ENCODE measurements at regions not wholly inside any gene's neighbourhood (a gene's known extent, or its start where the extent isn't known, plus 50 kb on each side); places are given as distances from the start of the nearest gene placed in this dataset.
"Not testable (repeated sequence)": the region's sequence is repeated elsewhere in the genome, so short reads cannot be mapped to it uniquely, and the experiment has no call there.

GRCh38 chr14:40347675-40348074 is 915.4 kb upstream of the FBXO33 start:
- DNase-seq (ENCODE audit: extremely low spot score, insufficient read length, low read depth) (no peak), FAIRE-seq (no peak)

DNA sequence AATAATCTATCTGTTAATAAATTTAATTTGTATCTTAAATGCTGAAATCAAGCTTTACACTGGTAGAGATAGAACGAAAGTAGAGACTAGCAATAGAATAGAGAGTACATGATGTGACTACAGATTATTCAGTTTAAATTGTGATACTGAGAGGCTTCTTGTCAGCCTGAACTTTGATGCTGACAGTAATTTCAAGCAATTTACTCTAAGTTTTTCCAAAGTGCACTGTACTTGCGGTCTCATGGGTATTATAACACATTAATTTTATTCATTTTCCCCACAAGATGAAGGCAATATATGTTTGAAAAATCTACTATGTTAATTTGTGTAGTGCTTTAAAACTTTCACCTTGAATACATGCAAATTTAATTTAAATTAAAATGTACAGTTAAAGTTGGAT is 914.0 kb upstream of the FBXO33 start:
- no peak for FAIRE-seq
- no peak for DNase-seq (ENCODE audit: extremely low spot score, insufficient read length, low read depth)

DNA sequence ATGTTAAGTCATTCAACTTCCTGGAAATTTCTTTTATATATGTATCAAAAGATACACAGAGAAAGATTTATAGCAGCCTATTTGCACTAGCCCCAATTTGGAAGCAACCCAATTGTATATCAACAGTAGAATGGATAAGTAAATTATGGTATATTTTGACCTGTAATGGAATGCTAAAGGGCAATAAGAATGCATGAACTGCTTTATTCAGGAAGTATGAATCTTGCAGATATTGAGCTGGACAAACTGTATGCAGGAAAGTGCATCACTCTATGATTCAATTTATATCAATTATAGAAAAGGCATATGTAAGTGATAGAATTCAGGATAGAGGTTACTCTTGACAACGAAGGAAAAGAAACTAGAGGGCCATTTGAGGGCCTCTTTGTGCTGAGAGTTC is 913.1 kb upstream of the FBXO33 start:
- DNase-seq (ENCODE audit: extremely low spot score, insufficient read length, low read depth) (no peak), FAIRE-seq (no peak)

- FAIRE-seq = no peak
- no peak for DNase-seq (ENCODE audit: extremely low spot score, insufficient read length, low read depth)
These were observed 908.5 kb upstream of the FBXO33 start for GRCh38 chr14:40340708-40341107.

- no peak for FAIRE-seq
- no peak for DNase-seq (ENCODE audit: extremely low spot score, insufficient read length, low read depth)
These were observed 904.6 kb upstream of the FBXO33 start for GRCh38 chr14:40336846-40337245.

DNA sequence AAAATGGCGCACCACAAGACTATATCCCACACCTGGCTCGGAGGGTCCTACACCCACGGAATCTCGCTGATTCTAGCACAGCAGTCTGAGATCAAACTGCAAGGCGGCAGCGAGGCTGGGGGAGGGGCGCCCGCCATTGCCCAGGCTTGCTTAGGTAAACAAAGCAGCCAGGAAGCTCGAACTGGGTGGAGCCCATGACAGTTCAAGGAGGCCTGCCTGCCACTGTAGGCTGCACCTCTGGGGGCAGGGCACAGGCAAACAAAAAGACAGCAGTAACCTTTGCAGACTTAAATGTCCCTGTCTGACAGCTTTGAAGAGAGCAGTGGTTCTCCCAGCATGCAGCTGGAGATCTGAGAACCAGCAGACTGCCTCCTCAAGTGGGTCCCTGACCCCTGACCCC is 894.3 kb upstream of the FBXO33 start:
- DNase-seq (ENCODE audit: extremely low spot score, insufficient read length, low read depth); FAIRE-seq: not testable (repeated sequence)

DNA sequence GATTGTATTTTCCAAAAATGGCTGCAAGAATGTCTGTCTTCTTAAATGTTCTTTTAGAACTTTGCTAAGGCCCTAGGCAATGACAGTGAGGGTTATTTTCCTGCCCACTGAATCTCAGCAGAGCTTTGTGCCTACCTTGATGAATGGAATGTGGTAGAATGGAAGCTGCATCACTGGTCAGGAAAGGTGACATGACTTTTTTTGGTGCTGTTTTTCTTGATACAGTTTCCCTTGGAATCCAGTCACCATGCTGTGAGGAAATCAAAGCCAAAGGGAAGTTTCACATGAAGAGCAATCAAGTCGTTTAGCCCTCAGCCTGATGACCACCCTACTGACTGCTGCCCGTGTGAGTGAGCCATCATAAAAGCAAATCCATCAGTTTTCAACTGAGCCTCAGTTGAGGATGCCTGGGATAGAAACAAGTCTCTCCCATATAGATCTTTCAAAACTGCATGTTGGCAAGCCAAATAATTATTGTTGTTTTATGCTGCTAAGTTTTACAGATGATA is 886.0 kb upstream of the FBXO33 start:
- no peak for DNase-seq (ENCODE audit: extremely low spot score, insufficient read length, low read depth)
- no peak for FAIRE-seq

- FAIRE-seq (no peak), DNase-seq (ENCODE audit: extremely low spot score, insufficient read length, low read depth) (no peak)
These were observed 885.5 kb upstream of the FBXO33 start for GRCh38 chr14:40317690-40318089.

DNA sequence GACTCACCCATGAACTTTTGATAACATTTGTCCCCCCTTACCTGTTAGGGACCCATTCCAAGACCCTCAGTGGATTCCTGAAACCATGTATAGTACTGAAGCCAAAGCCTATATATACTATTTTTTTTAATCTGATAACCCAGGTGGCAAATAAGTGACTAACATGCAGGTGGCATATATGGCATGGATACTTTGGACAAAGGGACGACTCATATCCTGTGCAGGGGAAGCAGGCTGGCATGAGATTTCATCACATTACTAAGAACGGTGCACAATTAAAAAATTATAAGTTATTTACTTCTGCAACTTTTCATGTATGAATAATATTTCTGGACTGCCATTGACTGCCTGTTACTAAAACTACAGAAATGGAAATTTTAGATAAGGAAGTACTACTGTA is 880.1 kb upstream of the FBXO33 start:
- FAIRE-seq = no peak
- no peak for DNase-seq (ENCODE audit: extremely low spot score, insufficient read length, low read depth)

DNA sequence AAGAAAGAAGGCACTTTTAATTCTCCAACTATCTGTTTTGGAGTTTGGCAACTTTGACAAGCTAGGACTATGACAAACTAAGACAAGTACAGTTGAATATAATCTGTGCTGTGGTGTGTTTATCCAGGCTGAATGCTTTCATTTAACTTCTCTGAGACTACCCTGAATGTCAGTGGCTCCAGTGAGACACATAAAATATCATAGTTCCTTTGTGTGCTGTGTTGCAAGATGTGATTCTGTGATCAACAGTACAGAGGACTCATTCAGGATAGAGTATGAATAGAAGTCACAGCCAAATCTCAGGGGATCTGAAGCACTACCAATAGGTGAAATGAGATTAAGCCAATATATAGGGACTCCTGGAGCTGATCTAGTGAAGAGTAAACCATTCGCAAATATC is 876.9 kb upstream of the FBXO33 start:
- no peak for FAIRE-seq

DNA sequence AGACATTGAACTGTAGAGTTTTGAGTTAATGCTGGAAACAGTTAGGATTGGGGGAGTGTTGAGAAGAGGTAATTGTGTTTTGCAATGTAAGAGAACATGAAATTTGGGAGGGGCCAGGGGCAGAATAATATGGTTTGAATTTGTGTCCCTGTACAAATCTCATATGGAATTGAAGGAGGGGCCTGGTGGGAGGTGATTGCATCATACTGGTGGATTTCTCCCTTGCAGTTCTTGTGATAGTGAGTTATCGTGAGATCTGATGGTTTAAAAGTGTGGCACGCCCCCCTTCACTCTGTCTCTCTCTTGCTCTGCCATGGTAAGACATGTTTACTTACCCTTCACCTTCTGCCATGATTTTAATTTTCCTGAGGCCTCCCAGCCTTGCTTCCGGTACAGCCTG is 876.0 kb upstream of the FBXO33 start:
- no peak for DNase-seq (ENCODE audit: extremely low spot score, insufficient read length, low read depth)
- no peak for FAIRE-seq

More for the DNA sequence above, 876.9 kb upstream of the FBXO33 start:
- DNase-seq (ENCODE audit: extremely low spot score, insufficient read length, low read depth) = no peak

DNA sequence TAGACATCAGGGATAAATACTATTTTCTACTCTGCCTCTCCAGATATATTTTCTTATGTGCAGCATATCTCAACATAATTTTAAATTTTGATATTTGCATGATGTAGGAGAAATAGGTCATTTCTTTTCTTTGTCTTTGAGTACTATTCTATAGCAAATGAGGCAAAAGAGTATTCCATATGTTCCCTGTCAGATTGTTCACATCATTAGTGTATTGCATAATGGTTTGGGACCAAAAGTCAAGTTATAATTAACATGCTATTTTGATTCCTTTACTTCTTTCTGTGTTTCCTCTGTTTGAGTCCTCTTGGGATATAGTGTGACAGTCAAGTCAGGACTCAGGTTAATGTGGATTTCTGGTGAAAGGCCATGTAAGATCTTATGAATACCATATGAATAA is 864.6 kb upstream of the FBXO33 start:
- DNase-seq (ENCODE audit: extremely low spot score, insufficient read length, low read depth) (no peak), FAIRE-seq (no peak)

GRCh38 chr14:40292664-40293063 is 860.4 kb upstream of the FBXO33 start:
- no peak for DNase-seq (ENCODE audit: extremely low spot score, insufficient read length, low read depth)
- FAIRE-seq = no peak

DNA sequence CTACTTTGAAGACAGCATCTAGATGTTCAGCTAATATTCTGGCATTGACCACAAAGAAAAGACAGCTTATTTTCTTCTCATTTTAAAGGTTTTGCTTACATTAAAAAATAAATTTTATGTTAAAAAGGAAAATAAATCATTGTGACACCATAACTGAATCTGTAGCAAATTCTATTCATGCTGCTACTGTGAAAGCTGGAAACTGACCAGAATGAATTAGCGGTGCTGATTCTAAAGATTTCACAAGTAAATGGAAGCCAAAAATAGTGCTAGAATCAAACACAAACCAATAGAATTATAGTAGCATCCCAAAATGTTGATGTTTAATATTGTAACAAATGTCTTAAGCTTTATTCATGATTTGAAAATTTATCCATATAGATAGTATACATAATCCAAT is 850.0 kb upstream of the FBXO33 start:
- no peak for DNase-seq (ENCODE audit: extremely low spot score, insufficient read length, low read depth)
- FAIRE-seq = no peak

- FAIRE-seq (no peak), DNase-seq (ENCODE audit: extremely low spot score, insufficient read length, low read depth) (no peak)
These were observed 848.4 kb upstream of the FBXO33 start for GRCh38 chr14:40280652-40281051.

DNA sequence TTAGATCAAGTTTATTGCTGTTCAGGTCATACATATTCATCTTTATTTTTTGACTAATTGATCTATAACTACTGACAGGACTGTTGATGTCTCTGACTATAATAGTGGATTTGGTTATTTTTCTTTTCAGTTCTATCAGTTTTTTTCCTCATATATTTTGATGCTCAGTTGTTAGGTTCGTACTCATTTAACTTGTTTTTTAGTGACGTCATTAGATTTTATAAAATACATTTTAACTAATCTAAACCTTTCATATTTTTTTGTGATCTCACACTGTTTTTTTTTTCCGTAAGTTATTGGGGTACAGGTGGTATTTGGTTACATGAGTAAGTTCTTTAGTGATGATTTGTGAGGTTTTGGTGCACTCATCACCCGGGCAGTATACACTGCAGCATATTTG is 841.2 kb upstream of the FBXO33 start:
- DNase-seq (ENCODE audit: extremely low spot score, insufficient read length, low read depth) = no peak
- FAIRE-seq = no peak

GRCh38 chr14:40271480-40271879 is 839.2 kb upstream of the FBXO33 start:
- DNase-seq (ENCODE audit: extremely low spot score, insufficient read length, low read depth) = no peak
- no peak for FAIRE-seq

DNA sequence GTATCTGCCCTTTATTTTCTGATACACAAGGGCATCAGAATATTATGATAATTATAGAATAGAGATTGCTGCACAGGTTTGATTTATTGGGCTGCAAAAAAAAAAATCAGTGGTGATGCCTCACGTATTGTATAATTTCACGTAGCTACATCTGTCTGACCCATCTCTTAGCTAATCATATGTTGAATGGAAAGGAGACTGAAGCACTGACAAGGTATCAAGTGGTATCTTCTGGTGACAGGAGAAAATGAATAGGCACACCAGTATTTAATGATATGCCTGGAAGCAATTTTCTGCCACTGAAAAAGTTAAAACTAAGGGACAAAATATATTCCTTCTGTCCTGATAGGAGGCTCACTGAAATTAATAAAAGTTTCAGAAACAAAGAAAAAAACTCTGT is 837.2 kb upstream of the FBXO33 start:
- FAIRE-seq (no peak), DNase-seq (ENCODE audit: extremely low spot score, insufficient read length, low read depth) (no peak)

DNA sequence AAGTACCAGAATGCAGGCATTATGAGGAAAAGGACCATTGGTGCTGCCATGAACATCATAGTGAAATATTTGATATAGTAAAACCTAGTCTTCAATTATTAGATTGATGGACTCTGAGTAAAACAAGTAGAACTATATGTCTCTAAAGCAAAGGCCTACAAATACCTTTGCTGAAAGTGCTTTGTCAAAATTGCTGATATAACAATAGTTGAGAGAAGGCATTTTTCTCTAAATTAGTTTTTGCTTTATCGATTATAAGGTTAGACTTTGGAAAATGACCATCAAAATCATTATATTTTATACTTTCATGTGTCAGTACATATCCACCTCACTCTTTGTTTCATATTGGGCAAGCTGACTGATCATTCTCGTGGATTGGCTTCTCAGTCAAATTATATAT is 836.0 kb upstream of the FBXO33 start:
- DNase-seq (ENCODE audit: extremely low spot score, insufficient read length, low read depth) (no peak), FAIRE-seq (no peak)

DNA sequence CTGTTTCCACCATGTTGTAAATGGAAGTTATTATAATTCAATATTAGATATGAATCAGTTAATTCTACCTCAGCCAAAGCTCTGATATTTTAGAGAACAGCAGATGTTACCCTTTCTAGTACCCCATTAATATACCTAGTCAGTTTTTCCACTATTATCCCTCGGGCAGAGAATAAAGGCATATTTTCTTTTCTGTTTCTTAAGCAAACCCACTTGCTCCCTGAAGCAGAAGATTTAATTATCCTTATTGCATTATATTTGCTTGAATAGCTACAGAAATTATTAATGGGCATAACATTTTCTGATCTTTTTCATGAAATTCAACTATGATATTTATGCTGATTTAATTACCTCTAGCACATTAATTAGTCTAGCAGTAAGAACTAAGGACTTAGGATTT is 832.9 kb upstream of the FBXO33 start:
- FAIRE-seq (no peak), DNase-seq (ENCODE audit: extremely low spot score, insufficient read length, low read depth) (no peak)

DNA sequence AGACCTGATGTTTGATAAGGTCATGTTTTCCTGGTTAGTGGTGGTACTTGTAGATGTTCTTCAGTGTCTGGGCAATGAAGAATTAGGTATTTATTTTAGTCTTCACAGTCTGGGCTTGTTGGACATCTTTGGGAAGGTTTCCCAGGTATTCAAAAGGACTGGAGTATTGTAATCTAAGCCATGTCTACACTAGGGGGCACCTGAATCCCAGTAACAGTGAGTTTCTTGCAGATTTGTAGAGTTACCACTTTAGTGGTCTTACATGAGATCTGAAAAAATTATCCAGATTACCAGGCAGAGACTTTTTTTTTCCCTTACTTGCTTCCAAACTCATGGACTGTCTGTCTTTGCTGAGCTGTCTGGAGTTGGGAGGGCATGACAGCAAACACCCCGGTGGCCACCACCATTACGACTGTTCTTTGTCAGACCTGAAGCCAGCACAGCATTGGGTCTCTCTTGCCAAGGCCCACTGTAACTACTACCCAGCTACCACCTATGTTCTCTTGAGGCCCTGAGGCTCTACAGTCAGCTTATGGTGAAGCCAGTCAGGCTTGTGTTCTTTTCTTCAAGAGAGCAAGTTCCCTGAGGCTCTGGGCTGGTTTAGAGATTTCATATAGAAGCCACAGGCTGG is 820.7 kb upstream of the FBXO33 start:
- FAIRE-seq (no peak), DNase-seq (ENCODE audit: extremely low spot score, insufficient read length, low read depth) (no peak)

DNA sequence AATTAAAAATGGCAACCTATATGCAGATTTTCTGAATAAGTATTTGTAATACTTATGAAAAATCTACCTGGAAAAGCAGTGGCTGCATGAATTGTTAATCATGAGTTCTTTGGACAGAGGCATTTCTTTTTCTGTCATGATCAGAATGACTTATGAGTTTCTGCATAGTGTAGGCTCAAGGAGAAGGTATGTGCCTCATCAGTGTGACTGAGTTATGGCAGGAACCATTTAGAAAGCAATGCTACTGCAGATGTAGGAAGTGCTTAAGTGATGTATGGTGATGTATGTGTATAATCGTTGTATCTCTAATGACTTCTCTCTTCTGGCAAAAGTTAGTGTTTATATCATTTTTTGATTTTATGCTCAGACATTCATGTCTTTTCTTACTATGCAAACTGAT is 816.4 kb upstream of the FBXO33 start:
- FAIRE-seq = no peak
- no peak for DNase-seq (ENCODE audit: extremely low spot score, insufficient read length, low read depth)
